HuH-7 (cell line): ENCODE measurements at regions not wholly inside any gene's neighbourhood (a gene's known extent, or its start where the extent isn't known, plus 50 kb on each side); places are given as distances from the start of the nearest gene placed in this dataset.
"Not testable (repeated sequence)": the region's sequence is repeated elsewhere in the genome, so short reads cannot be mapped to it uniquely, and the experiment has no call there.

ENCODE experiments used
- DNase-seq: peaks from one replicate; pipeline ENCODE4 v3.0.0; 2011; ENCODE audit warnings: low spot score

GRCh38 chr7:142440906-142441411, 183.1 kb upstream of the PRSS58 start:
- DNase-seq, result no peak

GRCh38 chr7:142440219-142440905, 182.5 kb upstream of the PRSS58 start:
- no peak for DNase-seq

GRCh38 chr7:142439739-142440138, 181.9 kb upstream of the PRSS58 start:
- no peak for DNase-seq

GRCh38 chr7:142438923-142439515, 181.2 kb upstream of the PRSS58 start:
- DNase-seq, result no peak

- DNase-seq, result peak; percentile 20
These were observed 180.5 kb upstream of the PRSS58 start for GRCh38 chr7:142438235-142438922.

GRCh38 chr7:142437741-142438140, 179.9 kb upstream of the PRSS58 start:
- DNase-seq, result no peak

GRCh38 chr7:142436601-142437000, 178.7 kb upstream of the PRSS58 start:
- DNase-seq, result no peak

GRCh38 chr7:142435606-142436005, 177.7 kb upstream of the PRSS58 start:
- DNase-seq, result not testable (repeated sequence)

GRCh38 chr7:142434666-142435167, 176.9 kb upstream of the PRSS58 start:
- no peak for DNase-seq

GRCh38 chr7:142434133-142434532, 176.3 kb upstream of the PRSS58 start:
- not testable (repeated sequence) for DNase-seq

GRCh38 chr7:142432377-142432776, 174.5 kb upstream of the PRSS58 start:
- DNase-seq, result no peak

GRCh38 chr7:142431491-142431890, 173.6 kb upstream of the PRSS58 start:
- DNase-seq, result no peak

- no peak for DNase-seq
These were observed 170.2 kb upstream of the PRSS58 start for GRCh38 chr7:142428094-142428493.

- no peak for DNase-seq
These were observed 167.4 kb upstream of the PRSS58 start for GRCh38 chr7:142425281-142425680.

GRCh38 chr7:142422621-142423020, 164.8 kb upstream of the PRSS58 start:
- no peak for DNase-seq

- peak; percentile 17 for DNase-seq
These were observed 162.9 kb upstream of the PRSS58 start for GRCh38 chr7:142420554-142421362.

- no peak for DNase-seq
These were observed 160.5 kb upstream of the PRSS58 start for GRCh38 chr7:142418326-142418725.

GRCh38 chr7:142414915-142415314, 157.1 kb upstream of the PRSS58 start:
- DNase-seq, result no peak

GRCh38 chr7:142414135-142414534, 156.3 kb upstream of the PRSS58 start:
- no peak for DNase-seq

- DNase-seq, result no peak
These were observed 155.6 kb upstream of the PRSS58 start for GRCh38 chr7:142413280-142414000.

GRCh38 chr7:142412551-142413193, 154.8 kb upstream of the PRSS58 start:
- peak; percentile 23 for DNase-seq
